ENCODE measurements at regions not wholly inside any gene's neighbourhood (a gene's known extent, or its start where the extent isn't known, plus 50 kb on each side); places are given as distances from the start of the nearest gene placed in this dataset.
"Not testable (repeated sequence)": the region's sequence is repeated elsewhere in the genome, so short reads cannot be mapped to it uniquely, and the experiment has no call there.

- 72 to 84% (median 84%) methylated on average over 3 of the region's 3 CpGs for WGBS, 3 donors
- H3K27ac ChIP-seq (ENCODE audit: low read depth, low read length), result no peak overlapping the region
Measured at GRCh38 chr2:133968446-133968845, 285.4 kb upstream of the MGAT5 start.

GRCh38 chr2:133970641-133971040, 283.2 kb upstream of the MGAT5 start:
- 64 to 76% (median 66%) methylated on average over 6 of the region's 6 CpGs for WGBS, 3 donors
- H3K27ac ChIP-seq (ENCODE audit: low read depth, low read length), result no peak overlapping the region

- 84 to 91% (median 87%) methylated on average over 2 of the region's 2 CpGs for WGBS, 3 donors
- H3K27ac ChIP-seq (ENCODE audit: low read depth, low read length), result no peak overlapping the region
Measured at GRCh38 chr2:133972297-133972696, 281.6 kb upstream of the MGAT5 start.

GRCh38 chr2:133972786-133973185, 281.1 kb upstream of the MGAT5 start:
- no peak overlapping the region for H3K27ac ChIP-seq (ENCODE audit: low read depth, low read length)
- WGBS, 3 donors, result 55 to 79% (median 59%) methylated on average over 8 of the region's 8 CpGs

- no peak overlapping the region for H3K27ac ChIP-seq (ENCODE audit: low read depth, low read length)
- 96 to 97% (median 96%) methylated on average over 1 of the region's 1 CpG for WGBS, 3 donors
Measured at GRCh38 chr2:133974353-133974752, 279.5 kb upstream of the MGAT5 start.

- 0 to 82% (median 0%) methylated on average over 1 of the region's 1 CpG for WGBS, 3 donors
- no peak overlapping the region for H3K27ac ChIP-seq (ENCODE audit: low read depth, low read length)
Measured at GRCh38 chr2:133975135-133975534, 278.7 kb upstream of the MGAT5 start.

- no peak overlapping the region for H3K27ac ChIP-seq (ENCODE audit: low read depth, low read length)
- WGBS, 3 donors, result 19 to 38% (median 35%) methylated on average over 2 of the region's 2 CpGs
Measured at GRCh38 chr2:133975676-133976428, 278.0 kb upstream of the MGAT5 start.

GRCh38 chr2:133976659-133977058, 277.2 kb upstream of the MGAT5 start:
- H3K27ac ChIP-seq (ENCODE audit: low read depth, low read length), result no peak overlapping the region

GRCh38 chr2:133977405-133977804, 276.5 kb upstream of the MGAT5 start:
- H3K27ac ChIP-seq (ENCODE audit: low read depth, low read length), result no peak overlapping the region
- 43 to 55% (median 47%) methylated on average over 4 of the region's 4 CpGs for WGBS, 3 donors

GRCh38 chr2:133982256-133982655, 271.6 kb upstream of the MGAT5 start:
- WGBS, 3 donors, result 81 to 82% (median 81%) methylated on average over 6 of the region's 6 CpGs
- H3K27ac ChIP-seq (ENCODE audit: low read depth, low read length), result no peak overlapping the region

GRCh38 chr2:133985563-133985962, 268.3 kb upstream of the MGAT5 start:
- no peak overlapping the region for H3K27ac ChIP-seq (ENCODE audit: low read depth, low read length)
- WGBS, 3 donors, result 88 to 95% (median 94%) methylated on average over 6 of the region's 6 CpGs

- H3K27ac ChIP-seq (ENCODE audit: low read depth, low read length), result no peak overlapping the region
- WGBS, 3 donors, result 64 to 77% (median 69%) methylated on average over 3 of the region's 3 CpGs
Measured at GRCh38 chr2:133986081-133986837, 267.6 kb upstream of the MGAT5 start.

GRCh38 chr2:133986881-133987795, 266.7 kb upstream of the MGAT5 start:
- no peak overlapping the region for H3K27ac ChIP-seq (ENCODE audit: low read depth, low read length)
- 57 to 66% (median 65%) methylated on average over 11 of the region's 11 CpGs for WGBS, 3 donors

GRCh38 chr2:133988316-133988891, 265.5 kb upstream of the MGAT5 start:
- H3K27ac ChIP-seq (ENCODE audit: low read depth, low read length), result no peak overlapping the region
- WGBS, 3 donors, result 82 to 90% (median 83%) methylated on average over 12 of the region's 12 CpGs

- WGBS, 3 donors, result 81 to 88% (median 82%) methylated on average over 3 of the region's 3 CpGs
- no peak overlapping the region for H3K27ac ChIP-seq (ENCODE audit: low read depth, low read length)
Measured at GRCh38 chr2:133991606-133992168, 262.2 kb upstream of the MGAT5 start.

- 64 to 100% (median 87%) methylated on average over 1 of the region's 1 CpG for WGBS, 3 donors
- H3K27ac ChIP-seq (ENCODE audit: low read depth, low read length), result no peak overlapping the region
Measured at GRCh38 chr2:133992454-133992853, 261.4 kb upstream of the MGAT5 start.

- 41 to 54% (median 52%) methylated on average over 3 of the region's 3 CpGs for WGBS, 3 donors
- H3K27ac ChIP-seq (ENCODE audit: low read depth, low read length), result no peak overlapping the region
Measured at GRCh38 chr2:133993160-133993559, 260.7 kb upstream of the MGAT5 start.

GRCh38 chr2:133998726-133999125, 255.1 kb upstream of the MGAT5 start:
- 80 to 89% (median 84%) methylated on average over 4 of the region's 4 CpGs for WGBS, 3 donors
- not testable (repeated sequence) for H3K27ac ChIP-seq (ENCODE audit: low read depth, low read length)

Data from adipose tissue (tissue), 3 donors.